ENCODE measurements at regions not wholly inside any gene's neighbourhood (a gene's known extent, or its start where the extent isn't known, plus 50 kb on each side); places are given as distances from the start of the nearest gene placed in this dataset.

- TF ChIP-seq EZH2phosphoT487 (IDR thresholded peaks at IDR 0.05; ENCODE audit: borderline replicate concordance, low read length) (no peak), CTCF (conservative IDR thresholded peaks at IDR 0.05; ENCODE audit: low read depth, low read length) (no peak), EZH2 (IDR thresholded peaks at IDR 0.05; ENCODE audit: low read length, unreplicated experiment) (no peak)
Measured at GRCh38 chr2:121084130-121084680, 200.8 kb downstream of the TFCP2L1 start.

All from PC-3 (cell line).